ENCODE measurements at regions not wholly inside any gene's neighbourhood (a gene's known extent, or its start where the extent isn't known, plus 50 kb on each side); places are given as distances from the start of the nearest gene placed in this dataset.
"Not testable (repeated sequence)": the region's sequence is repeated elsewhere in the genome, so short reads cannot be mapped to it uniquely, and the experiment has no call there.

- not testable (repeated sequence) for TF ChIP-seq EZH2phosphoT487 (IDR thresholded peaks at IDR 0.05; ENCODE audit: borderline replicate concordance, low read depth, low read length); CTCF (conservative IDR thresholded peaks at IDR 0.05; ENCODE audit: low read length)
Observed at GRCh38 chr12:54116055-54116454, 62.4 kb downstream of the HOXC4 start.

All from OCI-LY7 (cell line).